B cell (primary cell): ENCODE measurements at regions not wholly inside any gene's neighbourhood (a gene's known extent, or its start where the extent isn't known, plus 50 kb on each side); places are given as distances from the start of the nearest gene placed in this dataset.

ENCODE experiments used
- CTCF ChIP-seq: fragments of 200-600 bp; IDR thresholded peaks from one replicate; pipeline ENCODE4 v1.8.0; 2022; ENCODE audit warnings: antibody characterized with exemption, mild to moderate bottlenecking
- EZH2 ChIP-seq: IDR thresholded peaks from 2 replicates; pipeline ENCODE4 v1.6.1; 2012; ENCODE audit warnings: borderline replicate concordance, low read depth, mild to moderate bottlenecking, moderate library complexity, low read length; ENCODE audit not compliant: insufficient read depth, poor library complexity, severe bottlenecking

- TF ChIP-seq CTCF (no peak), EZH2 (no peak)
Measured at GRCh38 chr3:27614592-27614991, 107.5 kb downstream of the EOMES start.
